ENCODE measurements at regions not wholly inside any gene's neighbourhood (a gene's known extent, or its start where the extent isn't known, plus 50 kb on each side); places are given as distances from the start of the nearest gene placed in this dataset.

DNA sequence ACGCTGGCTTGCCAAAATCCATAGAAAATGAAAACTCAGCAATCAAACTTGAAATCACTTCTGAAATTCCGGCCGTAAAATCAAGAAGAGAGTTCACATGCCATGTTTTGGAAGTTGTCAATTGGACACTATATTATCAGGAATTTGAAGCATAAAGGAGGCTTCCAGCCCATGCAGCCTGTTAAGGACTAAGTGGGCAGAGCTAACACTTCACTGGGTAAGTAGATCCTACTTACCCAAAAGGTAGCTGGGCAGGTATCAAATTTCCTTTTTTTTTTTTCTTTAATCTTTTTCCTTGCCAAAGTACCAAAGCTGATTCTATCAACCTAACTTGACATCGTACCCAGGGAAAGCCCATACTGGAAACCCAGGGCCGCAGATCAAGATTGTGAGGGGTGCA lies 71.5 kb upstream of the ARHGAP5 start:
- CTCF ChIA-PET = interaction anchor here (2.0 kb wide), 1 partner anchor 249 kb away, joined by 5 read pairs; no protein-coding TSS in a partner anchor
- Mint-ChIP-seq H3K4me1 (ENCODE audit: low read depth) (no peaks in the 10 kb centered on the region), H3K9me3 (no peaks in the 10 kb centered on the region), H3K4me3 (no peak overlapping the region), H3K36me3 (ENCODE audit: low read depth) (no peaks in the 10 kb centered on the region), H3K27ac (no peak overlapping the region), H3K27me3 (peaks cover 8% of the 10 kb centered on the region)
- POLR2A ChIA-PET = no interaction called here
- intact Hi-C loops (cut with micrococcal nuclease) = no loop called here
- ATAC-seq (no peak), DNase-seq (no peak)
- TF ChIP-seq, protein P1, sequence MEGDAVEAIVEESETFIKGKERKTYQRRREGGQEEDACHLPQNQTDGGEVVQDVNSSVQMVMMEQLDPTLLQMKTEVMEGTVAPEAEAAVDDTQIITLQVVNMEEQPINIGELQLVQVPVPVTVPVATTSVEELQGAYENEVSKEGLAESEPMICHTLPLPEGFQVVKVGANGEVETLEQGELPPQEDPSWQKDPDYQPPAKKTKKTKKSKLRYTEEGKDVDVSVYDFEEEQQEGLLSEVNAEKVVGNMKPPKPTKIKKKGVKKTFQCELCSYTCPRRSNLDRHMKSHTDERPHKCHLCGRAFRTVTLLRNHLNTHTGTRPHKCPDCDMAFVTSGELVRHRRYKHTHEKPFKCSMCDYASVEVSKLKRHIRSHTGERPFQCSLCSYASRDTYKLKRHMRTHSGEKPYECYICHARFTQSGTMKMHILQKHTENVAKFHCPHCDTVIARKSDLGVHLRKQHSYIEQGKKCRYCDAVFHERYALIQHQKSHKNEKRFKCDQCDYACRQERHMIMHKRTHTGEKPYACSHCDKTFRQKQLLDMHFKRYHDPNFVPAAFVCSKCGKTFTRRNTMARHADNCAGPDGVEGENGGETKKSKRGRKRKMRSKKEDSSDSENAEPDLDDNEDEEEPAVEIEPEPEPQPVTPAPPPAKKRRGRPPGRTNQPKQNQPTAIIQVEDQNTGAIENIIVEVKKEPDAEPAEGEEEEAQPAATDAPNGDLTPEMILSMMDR (IDR thresholded peaks at IDR 0.05) = no peak

DNA sequence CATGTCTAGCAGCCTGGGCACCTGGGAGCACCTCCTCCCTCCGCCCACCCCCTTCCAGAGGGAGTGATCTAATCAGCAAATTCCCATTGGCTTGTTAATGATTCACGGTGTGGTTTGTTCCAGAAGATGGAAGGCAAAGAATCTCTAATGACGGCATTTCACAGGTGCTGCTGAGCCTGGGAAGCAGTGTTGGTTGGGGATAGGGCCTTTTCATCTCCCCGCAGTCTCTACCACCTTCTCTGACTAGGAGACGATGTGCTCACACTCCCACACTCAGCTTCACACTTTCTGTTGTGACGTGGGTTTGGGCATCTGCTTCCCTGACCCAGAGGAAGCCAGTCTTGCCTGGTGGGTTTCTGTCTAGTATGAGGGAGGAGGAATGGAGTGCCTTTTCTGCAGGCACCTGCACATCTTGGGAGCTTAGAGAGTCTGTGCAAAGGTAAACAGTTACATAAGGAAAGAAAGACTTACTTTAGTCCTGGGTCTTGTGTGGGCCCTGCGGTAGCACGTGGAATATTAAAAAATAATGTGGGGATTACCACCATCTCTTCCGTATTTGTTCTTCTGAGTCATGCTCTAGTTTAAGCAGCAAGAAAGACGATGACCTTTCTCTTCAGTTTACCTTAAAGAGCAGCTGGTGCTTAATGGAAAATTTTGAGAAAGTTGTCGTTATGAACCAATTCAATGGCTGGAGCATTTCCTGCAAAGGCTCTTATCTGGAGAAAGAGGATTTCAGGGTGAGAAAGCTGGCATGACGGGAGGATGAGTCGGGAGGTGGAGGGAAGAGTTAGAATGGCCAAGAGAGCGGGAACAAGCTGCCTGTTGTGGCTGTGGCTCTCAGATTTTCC lies 70.6 kb upstream of the ARHGAP5 start:
- CTCF ChIA-PET = no interaction called here
- H3K36me3 Mint-ChIP-seq (ENCODE audit: low read depth) = no peaks in the 10 kb centered on the region
- POLR2A ChIA-PET = no interaction called here
- ATAC-seq (no peak), DNase-seq (no peak)
- no peaks in the 10 kb centered on the region for H3K4me1 Mint-ChIP-seq (ENCODE audit: low read depth)
- H3K27me3 Mint-ChIP-seq = peaks cover 8% of the 10 kb centered on the region
- TF ChIP-seq, protein P1 (IDR thresholded peaks at IDR 0.05) = no peak
- intact Hi-C loops (cut with micrococcal nuclease) = no loop called here
- H3K9me3 Mint-ChIP-seq = no peaks in the 10 kb centered on the region
- H3K27ac Mint-ChIP-seq = no peak overlapping the region
- H3K4me3 Mint-ChIP-seq = no peak overlapping the region

DNA sequence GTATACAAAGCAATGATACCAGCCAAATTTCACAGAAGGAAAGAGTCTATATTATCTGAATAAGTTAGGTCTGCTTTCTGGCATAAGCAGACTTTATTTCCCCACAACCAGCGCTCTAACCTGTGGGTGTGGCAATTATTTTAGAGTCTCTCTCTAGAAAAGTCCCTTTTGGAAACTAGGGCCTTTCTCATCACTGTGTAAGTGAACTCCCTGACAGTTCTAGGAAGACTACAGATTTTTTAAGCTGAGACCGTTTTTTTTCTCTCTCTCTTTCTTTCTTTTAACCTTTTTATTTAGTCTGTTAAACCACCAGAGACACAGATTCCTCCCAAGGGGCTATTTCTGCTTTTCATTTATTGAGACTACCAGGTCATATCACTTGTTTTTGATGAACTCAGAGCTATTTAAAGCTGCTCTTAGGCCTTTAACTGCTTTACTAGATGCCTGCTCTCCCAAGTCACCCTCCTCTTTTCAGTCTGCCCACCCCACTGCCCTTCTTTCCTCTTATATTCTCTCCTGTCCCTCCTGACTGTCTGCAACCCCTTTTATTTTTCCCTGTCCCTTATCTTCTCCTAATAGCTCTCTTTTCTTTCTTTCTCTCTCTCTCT lies 69.2 kb upstream of the ARHGAP5 start:
- no peak overlapping the region for H3K27ac Mint-ChIP-seq
- H3K9me3 Mint-ChIP-seq = no peaks in the 10 kb centered on the region
- H3K36me3 Mint-ChIP-seq (ENCODE audit: low read depth) = no peaks in the 10 kb centered on the region
- DNase-seq (no peak), ATAC-seq (no peak)
- H3K4me3 Mint-ChIP-seq = no peak overlapping the region
- ChIA-PET CTCF (no interaction called here), POLR2A (no interaction called here)
- intact Hi-C loops (cut with micrococcal nuclease) = no loop called here
- H3K4me1 Mint-ChIP-seq (ENCODE audit: low read depth) = no peaks in the 10 kb centered on the region
- H3K27me3 Mint-ChIP-seq = peaks cover 11% of the 10 kb centered on the region
- TF ChIP-seq, protein P1 (IDR thresholded peaks at IDR 0.05) = no peak

DNA sequence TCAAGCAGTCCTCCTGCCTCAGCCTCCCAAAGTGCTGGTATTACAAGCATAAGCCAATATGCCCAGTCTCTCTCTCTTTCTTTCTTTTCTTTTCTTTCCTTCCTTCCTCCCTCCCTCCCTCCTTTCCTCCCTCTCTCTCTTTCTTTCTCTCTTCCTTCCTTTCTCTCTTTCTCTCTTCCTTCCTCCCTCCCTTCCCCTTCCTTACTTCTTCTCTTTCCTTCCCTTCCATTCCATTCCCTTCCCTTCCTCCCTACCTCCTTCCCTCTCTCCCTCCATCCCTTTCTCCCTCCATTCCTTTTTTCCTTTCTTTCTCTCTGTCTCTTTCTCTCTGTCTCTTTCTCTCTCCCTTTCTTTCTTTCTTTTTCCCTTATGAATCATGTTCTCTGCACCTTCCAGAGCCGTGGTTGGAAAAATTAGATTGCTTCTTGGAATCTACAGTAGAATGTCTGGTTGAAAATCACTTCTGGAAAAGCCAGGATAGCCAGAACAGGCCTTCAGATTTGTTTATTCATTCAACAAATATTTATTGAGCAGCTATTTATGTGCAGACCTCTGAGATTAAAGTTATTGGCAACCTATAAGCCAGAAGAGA lies 68.4 kb upstream of the ARHGAP5 start:
- no peaks in the 10 kb centered on the region for H3K4me1 Mint-ChIP-seq (ENCODE audit: low read depth)
- peaks cover 11% of the 10 kb centered on the region for H3K27me3 Mint-ChIP-seq
- CTCF ChIA-PET = no interaction called here
- intact Hi-C loops (cut with micrococcal nuclease) = no loop called here
- DNase-seq (no peak), ATAC-seq (no peak)
- H3K36me3 Mint-ChIP-seq (ENCODE audit: low read depth) = no peaks in the 10 kb centered on the region
- TF ChIP-seq, protein P1 (IDR thresholded peaks at IDR 0.05) = no peak
- no peak overlapping the region for H3K27ac Mint-ChIP-seq
- no peak overlapping the region for H3K4me3 Mint-ChIP-seq
- no peaks in the 10 kb centered on the region for H3K9me3 Mint-ChIP-seq
- POLR2A ChIA-PET = no interaction called here
